GM21360 (cell line): ENCODE measurements at regions not wholly inside any gene's neighbourhood (a gene's known extent, or its start where the extent isn't known, plus 50 kb on each side); places are given as distances from the start of the nearest gene placed in this dataset.
"Not testable (repeated sequence)": the region's sequence is repeated elsewhere in the genome, so short reads cannot be mapped to it uniquely, and the experiment has no call there.

Experiments
- ATAC-seq: cut with Tn5 transposase; IDR thresholded peaks from one replicate; pipeline ENCODE4 v1.9.1; 2021; ENCODE audit warnings: mild to moderate bottlenecking, moderate library complexity; ENCODE audit not compliant: unreplicated experiment

- ATAC-seq: no peak
Measured at GRCh38 chr6:43938178-43939105, 168.4 kb downstream of the VEGFA start.

DNA sequence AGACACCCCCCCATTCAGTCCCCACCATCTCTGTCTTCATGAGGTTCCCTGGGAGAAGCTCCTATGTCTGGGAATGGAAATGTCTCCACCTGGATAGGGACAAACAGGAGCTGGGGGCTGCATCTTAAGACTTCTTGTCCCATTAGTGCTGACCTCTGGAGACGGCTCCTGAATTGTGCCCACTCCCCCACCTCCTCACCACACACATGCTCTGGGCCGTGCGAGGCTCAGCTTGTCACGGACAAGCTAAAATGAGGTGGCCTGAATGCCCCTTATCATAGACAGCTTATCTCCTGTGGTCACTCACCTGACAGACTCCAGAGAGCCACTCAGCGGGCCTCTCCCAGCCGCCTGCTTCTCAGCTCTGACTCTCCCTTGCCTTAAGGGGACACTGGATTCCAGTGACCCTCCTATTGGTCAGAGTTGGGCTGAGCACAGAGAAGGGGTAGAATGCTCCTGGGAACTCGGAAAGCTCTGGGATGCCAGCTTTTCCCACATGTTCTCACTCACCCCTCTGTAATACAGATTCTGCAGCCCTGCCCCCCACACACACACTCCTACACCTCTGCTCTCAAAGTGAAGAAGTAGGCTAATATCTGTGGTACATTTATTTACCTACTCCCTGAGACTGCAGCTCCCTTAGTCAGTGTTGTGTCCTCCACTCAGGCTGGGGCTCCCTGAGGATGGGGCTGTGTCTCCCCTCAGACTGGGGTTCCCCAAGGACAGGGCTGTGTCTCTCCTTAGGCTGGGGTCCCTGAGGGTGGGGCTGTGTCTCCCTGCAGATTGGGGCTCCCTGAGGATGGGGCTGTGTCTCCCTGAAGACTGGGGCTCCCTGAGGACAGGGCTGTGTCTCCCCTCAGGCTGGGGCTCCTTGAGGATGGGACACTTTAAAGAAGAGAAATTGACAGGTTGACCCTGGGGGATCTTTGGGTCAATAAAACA, 167.5 kb downstream of the VEGFA start:
- ATAC-seq: no peak

DNA sequence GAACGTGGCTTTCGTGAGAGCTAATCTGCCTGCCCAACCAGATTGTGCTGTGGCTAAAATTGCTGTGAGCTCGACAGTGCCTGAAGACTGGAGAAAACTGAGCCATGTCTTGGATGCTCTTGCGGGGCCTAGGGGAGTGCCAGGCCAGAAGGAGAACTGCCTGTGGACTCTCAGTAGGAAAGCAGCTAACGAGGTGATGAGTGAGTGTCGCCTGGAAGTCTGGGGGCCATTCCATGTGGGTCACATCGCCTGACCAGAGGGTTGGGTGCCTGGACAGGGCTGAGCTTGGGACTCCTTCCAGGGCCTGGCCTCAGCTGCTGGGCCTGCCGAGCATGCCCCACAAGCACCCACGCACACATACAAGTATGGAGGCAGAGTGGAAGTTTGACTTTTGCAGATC, 166.5 kb downstream of the VEGFA start:
- ATAC-seq: no peak

- ATAC-seq: no peak
Measured at GRCh38 chr6:43935921-43936439, 166.0 kb downstream of the VEGFA start.

- no peak for ATAC-seq
Measured at GRCh38 chr6:43934803-43935602, 165.0 kb downstream of the VEGFA start.

- ATAC-seq: no peak
Measured at GRCh38 chr6:43934183-43934802, 164.3 kb downstream of the VEGFA start.

DNA sequence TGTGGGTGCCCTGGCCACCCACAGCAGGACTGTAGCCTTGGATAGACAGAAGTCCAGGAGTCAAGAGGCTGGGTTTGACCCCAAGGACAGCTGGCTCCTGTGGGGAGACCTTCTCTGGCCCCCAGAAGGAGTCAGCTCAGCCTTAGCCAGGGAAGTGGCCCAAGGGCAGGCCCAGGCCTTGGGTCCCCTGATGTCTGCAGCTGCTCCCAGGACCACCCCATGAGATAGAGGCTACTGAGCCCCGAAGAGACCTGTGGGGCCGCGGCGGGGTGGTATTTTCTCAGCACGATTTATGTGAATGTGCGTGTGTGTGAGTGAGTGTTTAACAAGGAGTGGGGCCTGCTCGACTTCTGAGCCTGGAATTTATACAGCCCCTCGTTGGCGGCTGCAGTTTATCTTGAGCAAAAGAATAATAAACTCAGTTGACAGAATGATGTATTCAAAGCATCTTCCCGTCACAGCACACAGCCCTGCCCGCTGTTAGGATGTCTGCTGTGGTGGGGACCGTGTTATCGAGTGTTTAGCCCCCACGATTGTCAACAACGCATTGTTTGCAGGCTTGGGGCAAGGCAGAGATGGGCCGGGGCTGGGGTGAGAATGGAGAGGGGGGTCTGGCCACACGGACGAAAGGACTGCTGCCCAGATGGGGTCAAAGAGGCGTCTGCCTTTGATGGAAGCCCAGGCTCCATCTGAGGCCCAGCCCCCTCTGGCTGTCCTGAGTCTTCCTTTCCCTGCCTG, 163.3 kb downstream of the VEGFA start:
- ATAC-seq: no peak

DNA sequence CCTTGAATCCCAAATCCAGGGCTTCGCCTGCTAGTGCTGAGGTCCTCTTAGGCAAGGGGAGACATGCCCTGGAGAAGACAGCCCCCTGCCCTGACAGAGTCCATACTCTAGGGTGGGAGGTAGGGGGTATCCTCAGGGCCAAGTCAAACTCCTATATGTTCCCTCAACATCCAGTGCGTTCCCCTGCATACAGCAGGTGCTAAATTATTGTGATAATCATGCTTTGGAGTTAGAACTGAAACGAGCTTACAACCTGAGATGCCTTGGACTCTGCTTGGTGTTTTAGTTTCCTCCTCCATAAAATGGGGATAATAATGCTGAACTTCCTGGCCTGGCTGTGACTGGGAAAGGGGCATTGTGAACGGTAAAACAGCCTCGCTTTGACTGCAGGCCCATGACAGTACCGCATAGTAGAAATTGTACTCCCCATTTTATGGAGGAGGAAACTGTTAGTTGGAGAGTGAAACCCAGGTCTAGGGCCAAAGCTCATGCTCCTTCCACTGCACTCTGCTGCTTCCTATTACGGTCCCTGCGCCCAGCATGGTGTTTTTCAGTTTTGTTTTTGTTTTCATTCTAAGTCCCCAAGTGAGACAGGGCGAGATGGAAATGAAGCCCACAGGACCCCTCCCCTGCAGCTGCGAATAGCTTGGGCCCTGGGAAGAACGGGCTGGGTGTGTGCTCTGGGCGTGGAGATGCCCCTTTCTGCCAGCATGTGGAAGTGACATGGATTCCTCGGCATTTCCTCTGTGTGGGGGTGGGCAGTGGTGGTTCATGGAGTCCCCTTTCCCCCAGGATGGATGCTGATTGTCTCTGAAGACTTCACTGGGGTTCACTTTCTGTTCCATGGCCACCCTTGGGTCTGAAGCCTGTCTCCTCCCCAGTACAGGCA, 162.5 kb downstream of the VEGFA start:
- no peak for ATAC-seq

DNA sequence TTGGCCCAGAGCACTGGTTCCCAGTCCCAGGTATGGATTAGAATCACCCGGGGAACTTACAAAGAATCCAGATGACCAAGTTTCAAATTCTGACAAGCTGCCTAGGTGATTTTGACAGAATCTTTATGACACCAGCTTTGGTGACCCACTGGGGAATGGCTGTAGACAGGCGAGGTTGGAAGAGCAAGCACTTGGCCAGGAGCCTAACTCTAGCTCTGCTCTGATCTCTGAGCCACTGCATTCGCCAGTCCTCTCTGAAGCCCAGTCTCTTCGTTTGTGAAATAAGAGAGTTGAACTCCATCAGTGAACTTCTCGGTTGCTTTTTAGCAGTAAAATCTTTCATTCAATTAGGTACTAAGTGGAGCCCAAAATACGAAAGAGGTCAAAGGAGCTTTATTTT, 161.2 kb downstream of the VEGFA start:
- ATAC-seq: no peak

DNA sequence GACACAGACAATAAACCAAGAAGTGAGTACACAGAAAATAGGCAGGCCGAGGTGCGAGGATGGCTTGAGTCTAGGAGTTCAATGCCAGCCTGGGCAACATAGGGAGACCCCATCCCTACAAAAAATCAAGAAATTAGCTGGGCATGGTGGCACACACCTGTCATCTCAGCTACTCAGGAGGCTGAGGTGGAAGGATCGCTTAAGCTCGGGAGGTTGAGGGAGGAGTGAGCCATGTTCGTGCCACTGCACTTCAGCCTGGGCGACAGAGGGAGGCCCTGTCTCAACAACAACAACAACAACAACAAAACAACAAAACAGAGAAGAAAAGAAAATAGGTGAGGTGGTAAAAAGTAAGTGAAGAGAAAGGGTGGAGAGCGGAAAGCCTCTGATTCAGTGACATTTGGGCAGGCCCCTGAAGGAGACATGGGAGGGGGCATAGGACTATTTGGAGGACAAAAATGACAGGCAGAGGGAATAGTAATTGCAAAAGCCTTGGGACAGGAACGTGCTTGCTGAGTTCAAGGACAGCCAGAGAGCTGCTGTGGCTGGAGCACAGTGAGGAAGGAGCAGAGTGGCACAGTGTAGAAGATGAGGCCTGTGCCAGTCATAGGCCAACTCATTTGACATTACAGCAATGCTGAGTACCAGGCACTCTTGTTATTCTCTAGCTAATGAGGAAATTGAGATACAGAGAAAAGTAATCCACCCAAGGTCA, 160.6 kb downstream of the VEGFA start:
- no peak for ATAC-seq

DNA sequence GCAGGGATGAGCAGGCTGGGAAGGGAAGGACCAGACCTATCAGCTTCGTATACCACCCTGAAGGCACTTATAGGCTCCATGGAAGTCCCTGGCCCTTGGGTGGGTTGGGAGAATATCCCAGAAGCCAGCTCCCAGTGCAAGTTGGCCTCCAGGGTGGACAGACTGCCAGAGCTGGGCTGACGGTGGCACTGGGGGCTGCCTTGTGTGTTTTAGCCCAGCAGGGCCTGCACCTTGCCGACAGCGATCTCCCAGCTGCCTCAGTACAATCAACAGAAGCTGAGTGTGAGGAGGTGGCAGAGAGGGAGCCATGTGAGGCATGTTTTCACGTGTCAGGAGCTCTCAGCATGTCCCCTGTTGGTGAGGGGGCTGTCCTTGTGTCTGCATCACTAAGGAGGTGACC, 159.5 kb downstream of the VEGFA start:
- no peak for ATAC-seq

GRCh38 chr6:43927532-43928210, 157.7 kb downstream of the VEGFA start:
- no peak for ATAC-seq

DNA sequence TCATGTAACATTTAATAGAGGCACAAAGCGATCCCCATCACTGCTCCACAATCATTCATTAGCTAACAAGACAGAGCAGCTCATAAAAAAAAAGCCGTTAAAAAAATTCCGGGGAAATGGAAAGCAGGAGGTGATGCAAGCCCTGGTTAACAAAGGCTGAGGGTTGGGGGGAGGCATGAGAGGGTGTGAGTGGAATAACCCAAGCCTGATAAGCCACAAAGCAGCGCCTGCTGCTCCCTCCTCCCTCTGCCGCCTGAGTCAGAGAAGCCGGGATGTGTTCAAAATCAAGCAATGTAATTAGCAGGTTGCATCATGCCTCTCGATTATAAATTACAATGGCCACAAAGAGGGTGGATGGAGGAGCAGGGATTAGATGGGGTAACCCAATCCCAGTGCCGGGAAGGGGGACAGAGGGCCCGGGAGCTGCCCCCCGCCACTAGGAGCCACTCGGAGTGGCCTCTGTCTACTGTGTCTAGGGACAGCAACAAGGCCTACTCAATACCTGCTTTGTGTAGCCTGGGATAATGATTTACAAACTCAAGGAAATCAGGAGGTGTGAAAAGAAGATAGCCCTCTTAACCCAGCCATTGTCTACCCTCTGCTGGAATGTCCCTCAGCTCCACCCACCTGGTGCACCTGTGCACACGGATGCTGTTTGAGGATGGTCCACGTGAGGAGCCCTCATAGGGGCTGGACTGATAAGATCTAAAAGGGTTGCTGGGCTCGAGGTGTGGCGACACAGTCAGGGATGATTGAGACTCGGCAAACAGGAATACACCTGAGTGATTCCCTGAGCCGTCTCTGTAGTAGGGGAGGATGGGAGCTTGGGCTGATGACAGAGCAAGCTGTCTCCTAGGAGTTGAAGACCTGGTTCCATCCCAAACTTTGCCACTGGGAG, 156.9 kb downstream of the VEGFA start:
- ATAC-seq: no peak

DNA sequence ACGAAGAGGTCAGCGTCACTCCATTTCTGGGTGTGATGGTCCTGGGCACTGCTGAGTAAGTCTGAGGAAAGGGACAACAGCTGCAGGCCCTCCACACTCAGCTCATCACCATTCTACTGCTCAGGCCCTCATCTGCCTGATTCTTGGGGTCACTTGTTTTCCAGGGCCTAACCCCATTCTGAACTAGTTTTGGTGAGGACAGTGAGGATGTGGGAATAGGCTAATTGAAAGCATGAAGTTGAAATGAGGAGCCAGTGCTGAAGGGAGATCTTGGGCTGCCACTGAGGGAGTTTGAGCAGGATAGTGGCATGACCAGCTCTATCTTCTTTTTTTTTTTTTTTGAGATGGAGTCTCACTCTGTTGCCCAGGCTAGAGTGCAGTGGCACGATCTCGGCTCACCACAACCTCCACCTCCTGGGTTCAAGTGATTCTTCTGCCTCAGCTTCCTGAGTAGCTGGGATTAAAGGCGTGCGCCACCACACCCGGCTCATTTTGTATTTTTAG, 155.7 kb downstream of the VEGFA start:
- ATAC-seq: not testable (repeated sequence)

DNA sequence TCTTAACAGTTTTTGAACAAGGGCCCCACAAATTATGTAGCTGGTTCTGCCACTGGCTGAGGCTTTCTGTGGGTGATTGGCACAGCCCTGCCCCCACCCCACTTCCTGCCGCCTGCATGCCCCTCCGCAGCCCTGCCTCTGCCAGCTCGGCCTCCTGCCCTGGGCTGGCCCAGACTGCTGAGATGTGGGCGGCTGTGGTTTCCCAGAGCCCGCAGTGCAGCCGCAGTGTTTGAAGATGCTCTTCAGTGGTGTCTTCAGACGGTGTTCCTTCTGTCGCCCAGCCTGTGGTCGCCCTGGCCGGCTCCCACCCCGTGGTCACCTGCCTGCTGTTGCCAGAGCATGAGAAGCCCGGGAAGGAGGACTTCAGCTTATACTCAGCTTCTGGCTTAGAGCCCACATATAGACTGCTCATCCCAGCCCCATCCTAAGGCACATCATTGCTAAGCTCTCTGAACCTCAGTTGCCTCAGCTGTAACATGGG, 154.3 kb downstream of the VEGFA start:
- no peak for ATAC-seq
